T-helper 9 cell (primary cell): ENCODE measurements at regions not wholly inside any gene's neighbourhood (a gene's known extent, or its start where the extent isn't known, plus 50 kb on each side); places are given as distances from the start of the nearest gene placed in this dataset.
"Not testable (repeated sequence)": the region's sequence is repeated elsewhere in the genome, so short reads cannot be mapped to it uniquely, and the experiment has no call there.

Experiments used
- DNase-seq: peaks from one replicate; pipeline ENCODE4 v3.0.0-alpha.2; 2020

- DNase-seq, result no peak
These were observed 423.6 kb upstream of the MDFIC2 start for GRCh38 chr3:70736009-70736408.

- no peak for DNase-seq
These were observed 422.3 kb upstream of the MDFIC2 start for GRCh38 chr3:70734756-70735155.

- no peak for DNase-seq
These were observed 418.6 kb upstream of the MDFIC2 start for GRCh38 chr3:70731046-70731445.

GRCh38 chr3:70729845-70730244 lies 417.4 kb upstream of the MDFIC2 start:
- no peak for DNase-seq

- no peak for DNase-seq
These were observed 415.9 kb upstream of the MDFIC2 start for GRCh38 chr3:70728311-70728710.

- DNase-seq, result no peak
These were observed 414.5 kb upstream of the MDFIC2 start for GRCh38 chr3:70726961-70727360.

- DNase-seq, result no peak
These were observed 413.9 kb upstream of the MDFIC2 start for GRCh38 chr3:70726096-70726938.

- no peak for DNase-seq
These were observed 409.6 kb upstream of the MDFIC2 start for GRCh38 chr3:70722018-70722417.

GRCh38 chr3:70716832-70717231 lies 404.4 kb upstream of the MDFIC2 start:
- no peak for DNase-seq

GRCh38 chr3:70712449-70713082 lies 400.1 kb upstream of the MDFIC2 start:
- DNase-seq, result no peak

GRCh38 chr3:70703305-70704102 lies 391.1 kb upstream of the MDFIC2 start:
- no peak for DNase-seq

- DNase-seq, result no peak
These were observed 389.7 kb upstream of the MDFIC2 start for GRCh38 chr3:70702132-70702531.

- DNase-seq, result no peak
These were observed 372.3 kb upstream of the MDFIC2 start for GRCh38 chr3:70684701-70685100.

- DNase-seq, result not testable (repeated sequence)
These were observed 363.4 kb upstream of the MDFIC2 start for GRCh38 chr3:70675810-70676209.

GRCh38 chr3:70658513-70659310 lies 346.3 kb upstream of the MDFIC2 start:
- DNase-seq, result no peak

- no peak for DNase-seq
These were observed 345.0 kb upstream of the MDFIC2 start for GRCh38 chr3:70657454-70657853.

- DNase-seq, result no peak
These were observed 335.4 kb upstream of the MDFIC2 start for GRCh38 chr3:70647823-70648222.

- DNase-seq, result no peak
These were observed 334.7 kb upstream of the MDFIC2 start for GRCh38 chr3:70647094-70647493.

- no peak for DNase-seq
These were observed 334.2 kb upstream of the MDFIC2 start for GRCh38 chr3:70646635-70647034.

GRCh38 chr3:70640481-70640880 lies 328.0 kb upstream of the MDFIC2 start:
- DNase-seq, result no peak

GRCh38 chr3:70635301-70635700 lies 322.9 kb upstream of the MDFIC2 start:
- no peak for DNase-seq

GRCh38 chr3:70631716-70632307 lies 319.4 kb upstream of the MDFIC2 start:
- no peak for DNase-seq
